GM20000 (cell line): ENCODE measurements at regions not wholly inside any gene's neighbourhood (a gene's known extent, or its start where the extent isn't known, plus 50 kb on each side); places are given as distances from the start of the nearest gene placed in this dataset.

Experiments used
- DNase-seq: peaks from one replicate; pipeline ENCODE4 v3.0.0; 2012; ENCODE audit warnings: low spot score
- CTCF ChIP-seq: IDR thresholded peaks from 2 replicates; pipeline ENCODE4 v1.5.1; 2012; ENCODE audit warnings: mild to moderate bottlenecking, control low read depth; ENCODE audit errors: extremely low read depth, missing control alignments

GRCh38 chr1:224791362-224791941 is 138.0 kb upstream of the DNAH14 start:
- TF ChIP-seq CTCF: no peak
- DNase-seq: no peak

DNA sequence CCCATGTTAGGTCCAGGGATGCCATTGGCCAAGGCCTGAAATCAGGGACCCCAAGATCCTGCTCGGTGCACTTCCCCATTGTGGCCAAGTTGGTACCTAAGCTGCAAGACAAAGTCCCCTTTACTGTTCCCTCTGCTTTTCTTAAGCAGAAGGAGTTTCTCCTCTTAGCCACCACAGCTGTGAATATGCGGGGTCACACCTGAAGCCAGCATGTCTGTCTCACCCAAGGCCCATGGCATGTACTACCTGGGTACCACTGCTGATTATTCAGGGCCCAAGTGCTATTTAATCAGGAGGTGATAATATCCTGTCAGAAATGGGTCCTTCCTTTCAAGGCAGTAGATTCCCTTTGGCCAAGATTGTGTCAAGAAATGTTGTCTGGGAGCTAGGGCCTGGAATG is 133.9 kb upstream of the DNAH14 start:
- no peak for TF ChIP-seq CTCF
- DNase-seq: no peak

DNA sequence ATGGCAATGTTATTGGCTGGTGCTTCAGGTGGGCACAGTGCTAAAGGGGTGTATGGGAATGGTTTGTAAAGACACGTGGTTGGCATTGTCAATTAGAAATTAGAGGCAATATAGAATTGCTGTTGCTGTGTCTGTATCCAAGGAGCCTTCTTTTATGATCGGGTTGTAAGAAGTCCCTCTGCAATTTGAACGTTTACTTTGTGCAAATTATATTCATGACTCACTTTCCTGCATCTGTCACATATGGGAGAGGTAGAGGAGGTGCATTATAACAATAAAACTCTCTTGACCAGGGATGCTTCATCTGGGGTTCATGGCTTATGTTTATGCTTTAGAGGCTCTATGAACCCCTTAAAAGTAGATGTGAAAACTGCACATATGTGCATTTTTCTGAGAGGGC is 130.4 kb upstream of the DNAH14 start:
- no peak for TF ChIP-seq CTCF
- no peak for DNase-seq

DNA sequence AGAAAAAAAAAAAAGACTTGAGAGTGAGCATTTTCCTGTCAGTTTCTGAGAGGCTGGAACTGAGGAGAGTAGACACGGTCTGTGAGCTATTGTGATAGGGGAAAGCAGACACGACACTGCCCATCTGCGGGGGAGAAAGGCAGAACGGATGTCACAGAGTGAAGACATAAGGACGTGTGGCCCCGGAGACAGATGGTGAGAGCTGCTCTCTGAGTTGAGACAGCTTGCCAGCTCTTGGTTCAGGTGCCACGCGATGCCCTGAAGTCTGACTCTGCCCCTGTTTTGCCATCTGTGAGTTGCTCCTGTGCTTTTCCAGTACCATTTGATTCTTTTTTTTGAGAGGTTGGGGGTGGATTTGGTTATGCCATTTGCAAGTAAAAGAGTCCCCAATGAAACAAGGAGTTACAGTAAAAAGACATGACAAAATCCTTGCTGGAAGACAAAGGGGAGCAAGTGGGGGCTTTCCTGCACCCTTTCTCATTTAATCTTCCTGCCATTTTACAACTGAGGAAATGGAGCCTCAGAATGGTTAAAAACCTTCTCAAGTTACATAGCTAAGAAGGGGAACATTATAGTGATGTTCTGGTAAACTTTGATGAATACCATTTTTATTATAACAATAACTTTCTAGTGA is 128.9 kb upstream of the DNAH14 start:
- no peak for DNase-seq
- TF ChIP-seq CTCF: no peak

DNA sequence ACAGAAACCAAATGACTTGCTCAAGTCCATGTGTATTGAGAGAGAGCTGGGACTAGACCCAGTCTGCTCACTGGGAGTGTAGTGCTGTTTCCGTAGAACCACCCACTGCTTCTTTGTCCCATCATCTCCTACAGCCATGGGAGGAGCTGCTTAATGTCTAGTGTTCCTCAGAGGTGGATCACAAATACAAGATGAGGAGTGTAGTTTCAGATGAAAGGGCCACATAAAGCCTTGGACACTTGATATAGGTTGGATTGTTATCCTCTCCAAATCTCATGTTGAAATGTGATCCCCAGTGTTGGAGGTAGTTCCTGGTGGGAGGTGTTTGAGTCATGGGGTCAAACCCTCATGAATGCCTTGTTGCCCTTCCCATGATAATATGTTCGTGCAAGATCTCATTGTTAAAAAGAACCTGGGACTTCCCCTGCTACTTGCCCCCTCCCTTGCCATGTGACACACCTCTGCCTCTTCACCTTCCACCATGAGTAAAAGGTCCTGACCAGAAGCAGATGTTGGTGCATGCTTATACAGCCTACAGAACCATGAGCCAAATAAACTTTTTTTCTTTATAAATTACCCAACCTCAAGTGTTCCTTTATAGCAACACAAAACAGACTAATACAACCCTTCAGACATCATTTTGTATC is 127.5 kb upstream of the DNAH14 start:
- TF ChIP-seq CTCF: no peak
- DNase-seq: no peak

DNA sequence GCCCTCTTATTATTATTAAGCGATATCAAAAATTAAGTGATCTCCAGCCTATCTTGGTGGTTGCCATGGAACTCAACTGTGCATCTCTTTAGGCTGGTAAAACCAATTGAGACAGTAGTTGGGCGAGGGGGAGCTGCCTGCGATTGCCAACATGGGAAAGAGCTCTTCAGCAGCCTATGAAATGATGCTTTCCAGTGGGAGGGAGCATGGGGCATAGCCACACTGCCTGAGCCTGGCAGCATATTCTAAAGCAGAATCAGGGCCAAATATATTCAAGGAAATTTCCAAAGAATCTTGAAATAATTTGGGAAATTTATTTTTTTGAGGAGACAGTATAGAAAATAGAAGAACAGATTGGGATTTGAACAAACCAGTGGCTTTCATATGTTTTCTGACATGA is 126.9 kb upstream of the DNAH14 start:
- TF ChIP-seq CTCF: no peak
- no peak for DNase-seq

- TF ChIP-seq CTCF: no peak
- no peak for DNase-seq
These were observed 125.3 kb upstream of the DNAH14 start for GRCh38 chr1:224804220-224804619.
